Fibroblast of lung (primary cell): ENCODE measurements at regions not wholly inside any gene's neighbourhood (a gene's known extent, or its start where the extent isn't known, plus 50 kb on each side); places are given as distances from the start of the nearest gene placed in this dataset.

Experiments
- DNase-seq, 2 donors: peaks; one replicate each; pipeline versions ENCODE4 v3.0.0 to v3.0.0-alpha.2; 2010; ENCODE audit warnings: low read depth in 2 of 2
- H2AFZ ChIP-seq: 2 replicates; pipeline ENCODE4 v1.5.1; 2012; ENCODE audit warnings: low read length, control low read depth, inconsistent platforms
- H3K27ac ChIP-seq: 2 replicates; pipeline ENCODE4 v1.5.1; 2011; ENCODE audit warnings: low read length, control low read depth; ENCODE audit not compliant: insufficient read depth
- H3K27me3 ChIP-seq: 2 replicates; pipeline ENCODE4 v1.5.1; 2011; ENCODE audit warnings: mild to moderate bottlenecking, low read length; ENCODE audit not compliant: control insufficient read depth, insufficient read depth
- H3K36me3 ChIP-seq: 2 replicates; pipeline ENCODE4 v1.5.1; 2011; ENCODE audit warnings: low read length; ENCODE audit not compliant: control insufficient read depth, insufficient read depth
- H3K4me1 ChIP-seq: 2 replicates; pipeline ENCODE4 v1.5.1; 2011; ENCODE audit warnings: low read length; ENCODE audit not compliant: control insufficient read depth, insufficient read depth; ENCODE audit errors: extremely low read depth
- H3K4me2 ChIP-seq: 2 replicates; pipeline ENCODE4 v1.5.1; 2011; ENCODE audit warnings: low read length, control low read depth; ENCODE audit not compliant: insufficient read depth; ENCODE audit errors: extremely low read depth
- H3K4me3 ChIP-seq, 4 experiments: fragments of 200-600 bp in 1 of 4; sonication (generic) in 1 of 4; replicated peaks in 1 of 4; 2 replicates each; pipeline ENCODE4 v1.5.1; 2011 to 2016; ENCODE audit warnings: low read length in 4 of 4, low read depth in 3 of 4, mild to moderate bottlenecking in 3 of 4, control low read depth in 2 of 4, inconsistent platforms in 1 of 4, mixed read lengths in 1 of 4; ENCODE audit not compliant: insufficient read depth in 1 of 4; ENCODE audit errors: control extremely low read depth in 1 of 4
- H3K79me2 ChIP-seq: 2 replicates; pipeline ENCODE4 v1.5.1; 2012; ENCODE audit warnings: mild to moderate bottlenecking, low read length, inconsistent platforms; ENCODE audit not compliant: control insufficient read depth, insufficient read depth
- H3K9ac ChIP-seq: 2 replicates; pipeline ENCODE4 v1.5.1; 2011; ENCODE audit warnings: mild to moderate bottlenecking, low read length, control low read depth; ENCODE audit not compliant: insufficient read depth
- H3K9me3 ChIP-seq: 2 replicates; pipeline ENCODE4 v1.5.1; 2012; ENCODE audit warnings: low read depth, low read length; ENCODE audit not compliant: control insufficient read depth, insufficient read depth
- H4K20me1 ChIP-seq: 2 replicates; pipeline ENCODE4 v1.5.1; 2011; ENCODE audit warnings: low read length; ENCODE audit not compliant: control insufficient read depth, insufficient read depth; ENCODE audit errors: extremely low read depth
- CTCF ChIP-seq, 2 donors: IDR thresholded peaks in 1 of 2; conservative IDR thresholded peaks in 1 of 2; 1 replicate in 1 of 2; 2 replicates in 1 of 2; pipeline ENCODE4 v1.5.1; 2011 to 2012; ENCODE audit warnings: low read length in 2 of 2, control low read depth in 1 of 2, inconsistent platforms in 1 of 2, low read depth in 1 of 2, mild to moderate bottlenecking in 1 of 2
- EZH2 ChIP-seq: IDR thresholded peaks from 2 replicates; pipeline ENCODE4 v1.5.1; 2012; ENCODE audit warnings: low read length, control low read depth, mild to moderate bottlenecking; ENCODE audit errors: missing control alignments

DNA sequence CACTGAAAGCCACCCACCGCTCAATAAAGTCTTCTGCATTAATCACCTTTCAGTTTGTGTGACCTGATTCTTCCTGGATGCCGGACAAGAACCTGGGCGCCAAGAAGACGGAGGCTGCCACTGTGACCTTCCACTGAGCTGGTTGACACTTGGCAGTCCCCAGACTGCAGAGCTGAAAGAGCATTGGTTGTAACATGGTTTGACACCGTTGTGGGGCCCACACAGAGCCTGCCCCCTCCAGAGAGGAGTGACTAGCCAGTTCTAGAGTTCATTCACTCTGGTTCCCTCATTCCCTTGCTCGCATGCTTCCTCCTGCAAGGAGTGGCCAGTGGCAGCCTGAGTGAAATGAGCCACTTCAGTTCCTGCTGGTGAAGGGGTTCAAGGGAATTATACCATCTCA, 86.2 kb upstream of the ANXA1 start:
- Histone ChIP-seq H2AFZ (no peak overlapping the region), H3K4me1 (no peaks in the 10 kb centered on the region), H3K27ac (no peak overlapping the region), H3K36me3 (no peaks in the 10 kb centered on the region), H3K4me2 (no peak overlapping the region), H3K27me3 (no peaks in the 10 kb centered on the region), H3K4me3 (no peak overlapping the region), H4K20me1 (no peaks in the 10 kb centered on the region), H3K9ac (no peak overlapping the region), H3K79me2 (no peaks in the 10 kb centered on the region), H3K9me3 (no peaks in the 10 kb centered on the region)
- DNase-seq = no peak
- TF ChIP-seq CTCF (conservative IDR thresholded peaks at IDR 0.05 in 1 of 2, IDR thresholded peaks at IDR 0.05 in 1 of 2; ENCODE audit: low read depth in 1 of 2, low read length in 2 of 2) = no peak
- TF ChIP-seq EZH2 = no peak

DNA sequence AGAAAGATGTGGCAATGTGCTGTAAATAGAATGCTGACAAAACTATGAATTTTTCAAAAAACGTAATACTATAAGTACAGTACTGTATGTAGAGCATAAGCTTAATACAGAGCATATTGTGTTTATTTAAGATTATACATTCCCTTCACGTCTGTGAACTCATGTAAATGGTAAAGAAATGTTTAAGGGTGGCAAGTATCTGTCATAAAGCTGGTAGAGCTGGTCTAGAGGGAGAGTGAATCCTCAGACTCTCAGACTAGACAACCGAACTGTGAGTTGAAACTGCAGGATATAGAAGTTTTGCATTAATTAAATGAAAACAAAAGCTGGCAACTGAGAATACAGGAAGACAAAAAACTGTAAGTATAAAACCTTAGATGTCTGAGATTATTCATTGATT, 87.3 kb upstream of the ANXA1 start:
- Histone ChIP-seq H3K9me3 (no peaks in the 10 kb centered on the region), H3K4me3 (no peak overlapping the region), H3K36me3 (no peaks in the 10 kb centered on the region), H4K20me1 (no peaks in the 10 kb centered on the region), H3K4me2 (no peak overlapping the region), H3K9ac (no peak overlapping the region), H3K27me3 (no peaks in the 10 kb centered on the region), H3K79me2 (no peaks in the 10 kb centered on the region), H3K4me1 (no peaks in the 10 kb centered on the region), H2AFZ (no peak overlapping the region), H3K27ac (no peak overlapping the region)
- no peak for DNase-seq
- TF ChIP-seq CTCF (conservative IDR thresholded peaks at IDR 0.05 in 1 of 2, IDR thresholded peaks at IDR 0.05 in 1 of 2; ENCODE audit: low read depth in 1 of 2, low read length in 2 of 2) (no peak), EZH2 (no peak)

GRCh38 chr9:73061146-73061545, 90.5 kb upstream of the ANXA1 start:
- DNase-seq = no peak
- H3K4me3 ChIP-seq = no peak overlapping the region
- no peaks in the 10 kb centered on the region for H3K79me2 ChIP-seq
- no peaks in the 10 kb centered on the region for H4K20me1 ChIP-seq
- no peaks in the 10 kb centered on the region for H3K27me3 ChIP-seq
- H3K36me3 ChIP-seq = no peaks in the 10 kb centered on the region
- no peak overlapping the region for H3K4me2 ChIP-seq
- no peak overlapping the region for H3K9ac ChIP-seq
- H2AFZ ChIP-seq = no peak overlapping the region
- no peaks in the 10 kb centered on the region for H3K4me1 ChIP-seq
- no peak overlapping the region for H3K27ac ChIP-seq
- no peaks in the 10 kb centered on the region for H3K9me3 ChIP-seq
- no peak for TF ChIP-seq EZH2
